Upper lobe of right lung (tissue), 1 donor: ENCODE measurements at regions not wholly inside any gene's neighbourhood (a gene's known extent, or its start where the extent isn't known, plus 50 kb on each side); places are given as distances from the start of the nearest gene placed in this dataset.
"Not testable (repeated sequence)": the region's sequence is repeated elsewhere in the genome, so short reads cannot be mapped to it uniquely, and the experiment has no call there.

Experiments used
- ATAC-seq: fragments of 200-7000 bp; cut with Tn5 transposase; one replicate; pipeline ENCODE4 v1.9.1; 2020; ENCODE audit warnings: mild to moderate bottlenecking, moderate library complexity
- DNase-seq: peaks from one replicate; pipeline ENCODE4 v3.0.0-alpha.2; 2020
- H3K27ac ChIP-seq: fragments of 200-600 bp; one replicate; pipeline ENCODE4 v1.8.0; 2022
- H3K27me3 ChIP-seq: fragments of 200-600 bp; one replicate; pipeline ENCODE4 v1.8.0; 2022; ENCODE audit warnings: mild to moderate bottlenecking
- H3K36me3 ChIP-seq: fragments of 200-600 bp; one replicate; pipeline ENCODE4 v1.8.0; 2022
- H3K4me1 ChIP-seq: fragments of 200-600 bp; one replicate; pipeline ENCODE4 v1.8.0; 2022
- H3K4me3 ChIP-seq: fragments of 200-600 bp; one replicate; pipeline ENCODE4 v1.8.0; 2022; ENCODE audit warnings: mild to moderate bottlenecking
- H3K9me3 ChIP-seq: fragments of 200-600 bp; one replicate; pipeline ENCODE4 v1.8.0; 2022
- intact Hi-C: fragments of 100-400 bp; cut with DNase I; formaldehyde crosslinking; loops from one replicate; pipeline ENCODE4 v1.11.0; 2022
- TF ChIP-seq, protein P1 (sequence below): fragments of 200-600 bp; IDR thresholded peaks from one replicate; pipeline ENCODE4 v1.8.0; 2022; ENCODE audit warnings: antibody characterized with exemption
- donor health status: DM: no; HTN: yes; CAD: no; lungs with severe emphysema.

DNA sequence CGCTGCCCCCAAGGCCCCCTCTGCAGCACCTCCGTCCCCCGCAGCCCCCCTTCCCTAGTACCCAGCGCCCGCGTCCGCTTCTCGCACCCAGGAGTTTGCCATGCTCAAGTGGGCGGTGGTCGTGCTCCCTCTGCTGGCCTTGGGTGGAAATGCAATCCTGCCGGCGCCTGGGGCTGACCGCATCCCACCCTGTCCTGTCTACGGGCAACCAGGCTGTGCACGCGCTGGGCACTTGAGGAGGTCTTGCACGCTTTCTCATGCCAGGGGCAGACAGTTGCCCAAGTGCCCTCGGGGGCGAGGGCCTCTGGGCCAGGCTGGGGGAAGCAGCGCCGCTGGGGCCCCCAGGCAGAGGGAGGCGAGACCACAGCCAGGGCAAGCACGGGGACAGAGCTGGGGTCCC, 1450.7 kb upstream of the TPTE start:
- H3K4me3 ChIP-seq, H3K27me3 ChIP-seq, H3K36me3 ChIP-seq, H3K4me1 ChIP-seq, H3K27ac ChIP-seq, ATAC-seq, intact Hi-C loops, H3K9me3 ChIP-seq: not testable (repeated sequence)
- TF ChIP-seq, protein P1, sequence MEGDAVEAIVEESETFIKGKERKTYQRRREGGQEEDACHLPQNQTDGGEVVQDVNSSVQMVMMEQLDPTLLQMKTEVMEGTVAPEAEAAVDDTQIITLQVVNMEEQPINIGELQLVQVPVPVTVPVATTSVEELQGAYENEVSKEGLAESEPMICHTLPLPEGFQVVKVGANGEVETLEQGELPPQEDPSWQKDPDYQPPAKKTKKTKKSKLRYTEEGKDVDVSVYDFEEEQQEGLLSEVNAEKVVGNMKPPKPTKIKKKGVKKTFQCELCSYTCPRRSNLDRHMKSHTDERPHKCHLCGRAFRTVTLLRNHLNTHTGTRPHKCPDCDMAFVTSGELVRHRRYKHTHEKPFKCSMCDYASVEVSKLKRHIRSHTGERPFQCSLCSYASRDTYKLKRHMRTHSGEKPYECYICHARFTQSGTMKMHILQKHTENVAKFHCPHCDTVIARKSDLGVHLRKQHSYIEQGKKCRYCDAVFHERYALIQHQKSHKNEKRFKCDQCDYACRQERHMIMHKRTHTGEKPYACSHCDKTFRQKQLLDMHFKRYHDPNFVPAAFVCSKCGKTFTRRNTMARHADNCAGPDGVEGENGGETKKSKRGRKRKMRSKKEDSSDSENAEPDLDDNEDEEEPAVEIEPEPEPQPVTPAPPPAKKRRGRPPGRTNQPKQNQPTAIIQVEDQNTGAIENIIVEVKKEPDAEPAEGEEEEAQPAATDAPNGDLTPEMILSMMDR, result peak; percentile 24
- peak; percentile 41 for DNase-seq

DNA sequence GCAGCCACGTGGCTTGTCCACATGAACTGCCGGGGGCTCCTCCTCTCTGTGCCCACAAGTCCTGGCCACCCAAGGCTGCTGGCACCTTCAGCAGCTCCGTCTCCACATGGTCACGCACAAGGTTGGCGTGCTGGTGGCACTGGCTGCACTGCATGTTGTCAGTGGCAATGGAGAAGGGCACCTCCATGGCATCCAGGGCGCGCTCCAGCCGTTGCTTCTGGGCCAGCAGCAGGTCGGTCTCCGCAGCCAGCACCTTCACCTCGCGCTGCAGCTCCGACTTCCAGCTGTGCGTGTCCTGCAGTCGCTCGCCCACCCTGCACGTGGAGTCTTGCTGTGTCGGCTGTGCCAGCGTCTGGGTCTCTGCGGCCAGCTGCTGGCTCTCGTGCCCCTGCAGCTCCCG, 1448.4 kb upstream of the TPTE start:
- H3K4me3 ChIP-seq, H3K9me3 ChIP-seq, DNase-seq, H3K27me3 ChIP-seq, H3K27ac ChIP-seq, H3K4me1 ChIP-seq, intact Hi-C loops, H3K36me3 ChIP-seq, ATAC-seq: not testable (repeated sequence)

DNA sequence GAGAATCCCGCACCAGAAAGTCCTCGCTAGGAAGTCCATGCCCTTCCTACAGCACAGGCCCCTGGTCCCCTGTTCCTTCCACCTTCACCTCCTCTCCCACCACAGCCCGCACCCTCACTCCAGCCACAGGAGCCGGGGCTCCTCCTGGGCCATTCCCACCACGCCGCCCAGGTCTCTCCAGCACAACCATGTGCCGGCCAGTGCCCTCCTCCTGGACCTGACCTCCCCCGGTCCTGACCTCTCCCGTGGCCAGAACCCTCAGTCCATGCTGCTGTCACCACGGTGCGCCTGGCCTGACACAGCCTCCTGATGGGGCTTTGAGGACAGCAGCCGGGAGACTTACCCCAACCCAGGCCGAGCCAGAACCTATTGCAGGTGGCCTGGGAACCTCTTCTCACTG, 1446.6 kb upstream of the TPTE start:
- H3K4me1 ChIP-seq, H3K4me3 ChIP-seq, H3K36me3 ChIP-seq, H3K9me3 ChIP-seq, DNase-seq, H3K27ac ChIP-seq, intact Hi-C loops, ATAC-seq, H3K27me3 ChIP-seq: not testable (repeated sequence)

DNA sequence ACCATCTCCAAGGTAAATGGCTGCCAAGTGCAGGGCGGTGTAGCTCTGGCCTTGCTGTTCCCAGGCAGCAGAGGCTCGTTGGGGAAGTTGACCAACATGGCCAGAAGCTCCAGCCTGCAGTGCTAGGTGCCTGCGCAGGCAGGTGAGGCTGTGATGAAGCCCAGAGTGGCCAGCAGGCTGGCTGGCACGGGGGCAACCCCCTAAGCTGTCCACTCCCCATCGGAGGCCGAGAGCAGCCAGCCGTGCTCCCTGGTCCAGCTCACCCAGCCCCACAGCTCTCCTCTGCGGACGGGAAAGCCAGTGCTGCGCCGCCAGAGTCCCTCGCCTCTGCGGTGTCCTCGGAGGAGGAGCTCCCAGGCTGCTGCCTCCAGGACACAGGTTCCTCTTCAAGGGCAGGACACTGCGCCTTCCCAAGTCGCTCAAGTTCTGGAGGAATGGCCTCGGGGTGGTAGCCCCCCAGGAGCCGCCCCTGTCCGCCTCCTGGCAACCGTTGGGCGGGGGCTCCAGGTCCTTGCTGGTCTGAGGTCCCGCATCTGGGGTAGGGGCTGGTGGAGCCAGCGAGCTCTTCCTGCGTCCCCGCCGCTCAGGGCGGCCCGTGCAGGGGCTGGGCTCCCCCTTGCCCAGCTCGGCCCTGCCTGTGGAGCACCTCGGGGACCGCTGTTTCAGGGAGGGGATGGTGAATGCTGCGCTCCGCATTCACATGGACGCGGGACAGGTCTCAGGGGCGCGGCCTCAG, 1438.1 kb upstream of the TPTE start:
- H3K27me3 ChIP-seq, DNase-seq, intact Hi-C loops, H3K27ac ChIP-seq, H3K4me1 ChIP-seq, H3K36me3 ChIP-seq, ATAC-seq, H3K9me3 ChIP-seq, H3K4me3 ChIP-seq: not testable (repeated sequence)

DNA sequence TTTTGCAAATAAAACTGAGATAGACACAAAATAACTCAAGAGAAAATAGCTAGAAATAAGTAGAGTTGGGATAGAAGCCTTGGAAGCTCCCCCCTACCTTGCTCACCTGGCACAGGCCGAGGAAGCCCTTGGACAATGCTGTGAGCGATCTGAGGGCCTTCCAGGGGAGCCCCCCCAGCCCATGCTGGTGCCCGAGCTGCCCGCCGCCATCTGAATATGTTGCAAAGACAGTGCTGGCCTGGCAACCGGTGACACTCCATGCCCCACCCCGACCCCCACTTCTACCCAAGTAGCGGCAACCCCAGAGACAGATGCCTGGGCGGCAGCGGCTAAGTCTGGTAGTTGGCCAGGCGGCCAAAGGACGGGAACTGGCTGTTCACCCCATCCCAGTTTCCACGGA, 1435.1 kb upstream of the TPTE start:
- H3K27me3 ChIP-seq, H3K4me3 ChIP-seq, ATAC-seq, intact Hi-C loops, H3K4me1 ChIP-seq, H3K36me3 ChIP-seq, H3K9me3 ChIP-seq, H3K27ac ChIP-seq, DNase-seq: not testable (repeated sequence)

DNA sequence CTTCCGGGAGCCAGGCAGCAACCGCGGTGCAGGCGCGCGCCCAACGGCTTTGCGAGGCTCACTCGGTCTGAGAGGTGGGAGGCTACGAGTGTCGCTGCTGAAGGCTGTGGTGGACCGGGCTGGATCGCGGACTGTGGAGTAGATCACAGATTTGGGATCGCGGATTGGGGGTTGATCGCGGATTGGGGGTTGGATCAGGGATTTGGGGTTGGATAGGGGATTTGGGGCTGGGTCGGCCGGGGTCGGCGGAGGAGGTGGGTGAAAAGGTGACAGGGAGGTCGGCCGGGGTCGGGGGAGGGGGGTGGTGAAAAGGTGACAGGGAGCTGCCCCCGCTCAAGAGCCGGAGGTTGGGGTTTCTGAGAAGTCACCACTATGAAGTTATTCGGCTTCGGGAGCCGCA, 1433.6 kb upstream of the TPTE start:
- DNase-seq, H3K9me3 ChIP-seq, H3K27ac ChIP-seq, intact Hi-C loops, H3K4me3 ChIP-seq, H3K27me3 ChIP-seq, H3K36me3 ChIP-seq, H3K4me1 ChIP-seq, ATAC-seq: not testable (repeated sequence)

DNA sequence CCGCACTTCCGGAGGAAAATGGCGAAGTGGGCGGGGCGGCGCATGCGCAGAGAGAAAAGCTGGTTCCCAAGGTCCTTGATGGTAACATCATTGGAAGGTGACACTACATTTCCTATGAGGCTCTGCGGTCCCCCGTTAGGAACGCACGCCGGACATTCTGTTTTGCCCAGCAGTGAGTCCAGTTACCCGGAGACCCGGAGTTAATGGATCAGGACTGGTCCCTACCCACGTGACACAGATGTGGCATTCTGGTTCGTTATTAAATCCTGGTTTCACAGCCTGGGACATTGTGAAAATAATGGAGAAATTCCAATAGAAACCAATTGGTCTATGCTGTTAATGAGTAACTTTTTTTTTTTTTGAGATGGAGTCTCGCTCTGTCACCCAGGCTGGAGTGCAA, 1391.6 kb upstream of the TPTE start:
- intact Hi-C loops, H3K27ac ChIP-seq, H3K36me3 ChIP-seq, H3K27me3 ChIP-seq, ATAC-seq, H3K4me3 ChIP-seq, H3K9me3 ChIP-seq, H3K4me1 ChIP-seq: not testable (repeated sequence)
- peak; percentile 39 for DNase-seq

DNA sequence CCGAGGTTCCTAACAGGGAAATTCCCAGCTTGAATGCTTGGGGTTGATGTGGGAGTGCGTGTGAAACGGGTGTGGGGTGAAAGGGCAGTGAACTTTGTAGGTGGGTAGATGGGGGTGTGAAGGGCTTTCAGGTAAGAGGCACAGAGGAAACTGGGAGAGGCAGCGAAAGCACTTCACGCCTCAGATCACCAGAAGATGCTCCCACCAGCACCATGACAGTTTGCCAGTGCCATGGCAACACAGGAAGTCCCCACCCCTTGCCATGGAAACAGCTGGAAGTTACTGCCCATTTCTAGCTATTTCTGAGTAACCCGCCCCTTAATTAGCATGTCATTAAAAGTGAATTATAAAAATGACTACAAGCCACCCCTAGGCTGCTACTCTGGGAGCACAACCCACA, 1390.6 kb upstream of the TPTE start:
- ATAC-seq, H3K27ac ChIP-seq, H3K9me3 ChIP-seq, H3K4me3 ChIP-seq, intact Hi-C loops, H3K27me3 ChIP-seq, H3K36me3 ChIP-seq, DNase-seq, H3K4me1 ChIP-seq: not testable (repeated sequence)
